ENCODE measurements at regions not wholly inside any gene's neighbourhood (a gene's known extent, or its start where the extent isn't known, plus 50 kb on each side); places are given as distances from the start of the nearest gene placed in this dataset.

GRCh38 chr20:56988446-56988845, 278.0 kb downstream of the BMP7 start:
- no peak for TF ChIP-seq CTCF (IDR thresholded peaks at IDR 0.05; ENCODE audit: borderline replicate concordance, insufficient read depth, low read depth, low read length)
- H3K4me3 ChIP-seq (ENCODE audit: low read depth, low read length), result no peak overlapping the region

- TF ChIP-seq CTCF (IDR thresholded peaks at IDR 0.05; ENCODE audit: borderline replicate concordance, insufficient read depth, low read depth, low read length), result no peak
- no peak overlapping the region for H3K4me3 ChIP-seq (ENCODE audit: low read depth, low read length)
These were observed 276.9 kb downstream of the BMP7 start for GRCh38 chr20:56989516-56989915.

- TF ChIP-seq CTCF (IDR thresholded peaks at IDR 0.05; ENCODE audit: borderline replicate concordance, insufficient read depth, low read depth, low read length), result no peak
- no peak overlapping the region for H3K4me3 ChIP-seq (ENCODE audit: low read depth, low read length)
These were observed 273.4 kb downstream of the BMP7 start for GRCh38 chr20:56993020-56993559.

GRCh38 chr20:56994006-56994405, 272.4 kb downstream of the BMP7 start:
- H3K4me3 ChIP-seq (ENCODE audit: low read depth, low read length), result no peak overlapping the region
- no peak for TF ChIP-seq CTCF (IDR thresholded peaks at IDR 0.05; ENCODE audit: borderline replicate concordance, insufficient read depth, low read depth, low read length)

GRCh38 chr20:56995149-56995548, 271.3 kb downstream of the BMP7 start:
- TF ChIP-seq CTCF (IDR thresholded peaks at IDR 0.05; ENCODE audit: borderline replicate concordance, insufficient read depth, low read depth, low read length), result no peak

GRCh38 chr20:56995635-56996075, 270.8 kb downstream of the BMP7 start:
- no peak overlapping the region for H3K4me3 ChIP-seq (ENCODE audit: low read depth, low read length)
- peak; percentile 66 for TF ChIP-seq CTCF (IDR thresholded peaks at IDR 0.05; ENCODE audit: borderline replicate concordance, insufficient read depth, low read depth, low read length)

More at GRCh38 chr20:56995149-56995548, 271.3 kb downstream of the BMP7 start:
- no peak overlapping the region for H3K4me3 ChIP-seq (ENCODE audit: low read depth, low read length)

GRCh38 chr20:56996533-56996932, 269.9 kb downstream of the BMP7 start:
- no peak for TF ChIP-seq CTCF (IDR thresholded peaks at IDR 0.05; ENCODE audit: borderline replicate concordance, insufficient read depth, low read depth, low read length)
- no peak overlapping the region for H3K4me3 ChIP-seq (ENCODE audit: low read depth, low read length)
